ENCODE measurements at regions not wholly inside any gene's neighbourhood (a gene's known extent, or its start where the extent isn't known, plus 50 kb on each side); places are given as distances from the start of the nearest gene placed in this dataset.

DNA sequence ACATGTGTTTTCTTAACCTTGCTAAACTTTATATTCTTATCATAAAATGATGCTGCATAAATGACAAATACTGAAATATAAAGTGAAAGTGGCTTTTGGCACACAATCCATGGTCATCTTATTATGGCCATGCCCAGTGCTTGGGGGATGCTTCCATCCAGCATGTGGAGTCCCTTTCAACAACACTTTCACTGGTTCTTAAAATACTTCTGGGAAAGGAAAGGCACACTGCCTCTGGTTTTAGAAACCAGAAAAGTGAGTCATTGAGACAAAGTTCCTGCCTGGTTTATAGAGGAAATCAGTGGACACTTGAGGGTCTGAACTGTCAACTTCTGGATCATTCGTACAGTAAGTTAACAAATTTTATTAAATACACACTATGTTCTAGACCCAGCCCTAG, 248.0 kb upstream of the ADAMTS3 start:
- TF ChIP-seq, protein P1, sequence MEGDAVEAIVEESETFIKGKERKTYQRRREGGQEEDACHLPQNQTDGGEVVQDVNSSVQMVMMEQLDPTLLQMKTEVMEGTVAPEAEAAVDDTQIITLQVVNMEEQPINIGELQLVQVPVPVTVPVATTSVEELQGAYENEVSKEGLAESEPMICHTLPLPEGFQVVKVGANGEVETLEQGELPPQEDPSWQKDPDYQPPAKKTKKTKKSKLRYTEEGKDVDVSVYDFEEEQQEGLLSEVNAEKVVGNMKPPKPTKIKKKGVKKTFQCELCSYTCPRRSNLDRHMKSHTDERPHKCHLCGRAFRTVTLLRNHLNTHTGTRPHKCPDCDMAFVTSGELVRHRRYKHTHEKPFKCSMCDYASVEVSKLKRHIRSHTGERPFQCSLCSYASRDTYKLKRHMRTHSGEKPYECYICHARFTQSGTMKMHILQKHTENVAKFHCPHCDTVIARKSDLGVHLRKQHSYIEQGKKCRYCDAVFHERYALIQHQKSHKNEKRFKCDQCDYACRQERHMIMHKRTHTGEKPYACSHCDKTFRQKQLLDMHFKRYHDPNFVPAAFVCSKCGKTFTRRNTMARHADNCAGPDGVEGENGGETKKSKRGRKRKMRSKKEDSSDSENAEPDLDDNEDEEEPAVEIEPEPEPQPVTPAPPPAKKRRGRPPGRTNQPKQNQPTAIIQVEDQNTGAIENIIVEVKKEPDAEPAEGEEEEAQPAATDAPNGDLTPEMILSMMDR (IDR thresholded peaks at IDR 0.05 in 2 of 3, conservative IDR thresholded peaks at IDR 0.05 in 1 of 3; ENCODE audit: borderline replicate concordance in 1 of 3, insufficient read depth in 1 of 3, low read depth in 2 of 3, low read length in 2 of 3): no peak
- TF ChIP-seq CEBPB (IDR thresholded peaks at IDR 0.05; ENCODE audit: low read depth) (no peak), SP1 (IDR thresholded peaks at IDR 0.05; ENCODE audit: low read depth) (no peak), POLR2AphosphoS5 (IDR thresholded peaks at IDR 0.05; ENCODE audit: low read depth, low read length) (no peak), EZH2 (IDR thresholded peaks at IDR 0.05) (no peak), ZNF274 (IDR thresholded peaks at IDR 0.05; ENCODE audit: low read depth, low read length) (no peak), EZH2phosphoT487 (IDR thresholded peaks at IDR 0.05; ENCODE audit: borderline replicate concordance) (no peak), POLR2A (IDR thresholded peaks at IDR 0.05; ENCODE audit: borderline replicate concordance, extremely low read depth, insufficient read depth, insufficient read length) (no peak), FOSL1 (IDR thresholded peaks at IDR 0.05; ENCODE audit: low read depth) (no peak)
- TF ChIP-seq, protein P2, sequence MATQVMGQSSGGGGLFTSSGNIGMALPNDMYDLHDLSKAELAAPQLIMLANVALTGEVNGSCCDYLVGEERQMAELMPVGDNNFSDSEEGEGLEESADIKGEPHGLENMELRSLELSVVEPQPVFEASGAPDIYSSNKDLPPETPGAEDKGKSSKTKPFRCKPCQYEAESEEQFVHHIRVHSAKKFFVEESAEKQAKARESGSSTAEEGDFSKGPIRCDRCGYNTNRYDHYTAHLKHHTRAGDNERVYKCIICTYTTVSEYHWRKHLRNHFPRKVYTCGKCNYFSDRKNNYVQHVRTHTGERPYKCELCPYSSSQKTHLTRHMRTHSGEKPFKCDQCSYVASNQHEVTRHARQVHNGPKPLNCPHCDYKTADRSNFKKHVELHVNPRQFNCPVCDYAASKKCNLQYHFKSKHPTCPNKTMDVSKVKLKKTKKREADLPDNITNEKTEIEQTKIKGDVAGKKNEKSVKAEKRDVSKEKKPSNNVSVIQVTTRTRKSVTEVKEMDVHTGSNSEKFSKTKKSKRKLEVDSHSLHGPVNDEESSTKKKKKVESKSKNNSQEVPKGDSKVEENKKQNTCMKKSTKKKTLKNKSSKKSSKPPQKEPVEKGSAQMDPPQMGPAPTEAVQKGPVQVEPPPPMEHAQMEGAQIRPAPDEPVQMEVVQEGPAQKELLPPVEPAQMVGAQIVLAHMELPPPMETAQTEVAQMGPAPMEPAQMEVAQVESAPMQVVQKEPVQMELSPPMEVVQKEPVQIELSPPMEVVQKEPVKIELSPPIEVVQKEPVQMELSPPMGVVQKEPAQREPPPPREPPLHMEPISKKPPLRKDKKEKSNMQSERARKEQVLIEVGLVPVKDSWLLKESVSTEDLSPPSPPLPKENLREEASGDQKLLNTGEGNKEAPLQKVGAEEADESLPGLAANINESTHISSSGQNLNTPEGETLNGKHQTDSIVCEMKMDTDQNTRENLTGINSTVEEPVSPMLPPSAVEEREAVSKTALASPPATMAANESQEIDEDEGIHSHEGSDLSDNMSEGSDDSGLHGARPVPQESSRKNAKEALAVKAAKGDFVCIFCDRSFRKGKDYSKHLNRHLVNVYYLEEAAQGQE (IDR thresholded peaks at IDR 0.05; ENCODE audit: low read depth): no peak

Data from HCT116 (cell line).